ENCODE measurements at regions not wholly inside any gene's neighbourhood (a gene's known extent, or its start where the extent isn't known, plus 50 kb on each side); places are given as distances from the start of the nearest gene placed in this dataset.
"Not testable (repeated sequence)": the region's sequence is repeated elsewhere in the genome, so short reads cannot be mapped to it uniquely, and the experiment has no call there.

DNA sequence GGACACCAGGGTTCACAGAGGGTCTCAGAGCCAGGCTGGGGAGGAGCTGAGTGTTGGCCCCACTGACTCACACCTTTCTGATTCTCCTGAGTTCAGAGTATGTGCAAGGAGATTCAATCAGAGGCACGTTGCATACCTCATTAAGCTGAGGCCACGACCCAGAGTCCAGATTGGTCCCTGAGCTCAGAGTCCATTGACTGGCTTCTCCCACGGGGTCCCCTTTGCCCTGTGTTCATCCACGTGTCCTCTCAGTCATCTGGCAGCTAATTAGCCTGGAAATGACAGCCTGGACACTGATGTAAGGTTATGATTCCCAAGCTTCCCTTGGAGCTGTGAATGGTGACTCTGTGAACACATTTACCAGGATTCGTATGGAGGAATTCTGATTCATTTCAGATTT, 267.2 kb downstream of the SH3BP4 start:
- DNase-seq (ENCODE audit: low read depth): no peak
- no peak for TF ChIP-seq CTCF (conservative IDR thresholded peaks at IDR 0.05; ENCODE audit: low read depth, low read length)
- H3K4me3 ChIP-seq (ENCODE audit: low read depth, low read length): no peak overlapping the region

DNA sequence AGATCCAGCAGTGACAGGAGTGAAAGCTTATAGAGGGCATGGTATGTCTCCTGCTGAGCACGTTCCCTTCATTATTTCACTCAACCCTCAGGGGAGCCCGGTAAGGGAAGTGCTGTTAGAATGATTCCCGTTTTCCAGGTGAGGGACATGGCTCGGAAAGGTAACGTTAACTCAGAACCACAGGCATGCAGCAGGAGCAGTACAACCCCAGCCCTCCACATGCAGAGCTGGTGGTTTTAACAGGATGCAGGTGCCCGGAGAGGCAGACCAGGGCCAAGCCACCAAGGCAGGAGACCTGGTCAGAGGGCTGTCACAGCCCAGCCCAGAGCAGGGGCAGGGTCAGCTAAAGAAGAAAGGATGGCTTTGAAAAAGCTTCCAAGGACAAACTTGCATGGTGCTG, 268.5 kb downstream of the SH3BP4 start:
- TF ChIP-seq CTCF (conservative IDR thresholded peaks at IDR 0.05; ENCODE audit: low read depth, low read length): no peak
- no peak for DNase-seq (ENCODE audit: low read depth)
- H3K4me3 ChIP-seq (ENCODE audit: low read depth, low read length): no peak overlapping the region

GRCh38 chr2:235223011-235223410, 270.8 kb upstream of the AGAP1 start:
- TF ChIP-seq CTCF (conservative IDR thresholded peaks at IDR 0.05; ENCODE audit: low read depth, low read length): no peak
- DNase-seq (ENCODE audit: low read depth): no peak
- H3K4me3 ChIP-seq (ENCODE audit: low read depth, low read length): no peak overlapping the region

GRCh38 chr2:235224410-235224809, 269.4 kb upstream of the AGAP1 start:
- H3K4me3 ChIP-seq (ENCODE audit: low read depth, low read length): no peak overlapping the region
- no peak for TF ChIP-seq CTCF (conservative IDR thresholded peaks at IDR 0.05; ENCODE audit: low read depth, low read length)
- DNase-seq (ENCODE audit: low read depth): no peak

GRCh38 chr2:235225261-235225660, 268.6 kb upstream of the AGAP1 start:
- H3K4me3 ChIP-seq (ENCODE audit: low read depth, low read length): no peak overlapping the region
- no peak for TF ChIP-seq CTCF (conservative IDR thresholded peaks at IDR 0.05; ENCODE audit: low read depth, low read length)
- DNase-seq (ENCODE audit: low read depth): no peak

DNA sequence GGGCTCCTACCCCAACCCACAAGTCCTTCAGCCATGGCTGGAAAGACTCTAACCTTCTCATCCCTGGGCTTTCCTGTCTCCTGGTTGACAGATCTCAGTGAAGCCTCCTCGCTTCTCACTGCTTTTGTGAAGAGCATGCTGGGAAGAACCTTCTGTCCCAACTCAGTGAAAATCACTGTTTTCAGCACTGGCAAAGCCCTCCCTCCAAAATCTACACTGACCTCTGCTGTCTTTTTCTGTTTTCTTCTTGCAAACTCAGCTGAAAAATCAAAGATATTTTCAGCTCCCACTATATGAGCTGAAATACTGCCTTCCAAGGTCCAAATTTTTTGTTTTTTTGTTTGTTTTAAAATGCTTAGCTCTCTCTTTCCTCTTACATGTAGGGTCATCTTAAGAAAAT, 266.3 kb upstream of the AGAP1 start:
- no peak overlapping the region for H3K4me3 ChIP-seq (ENCODE audit: low read depth, low read length)
- TF ChIP-seq CTCF (conservative IDR thresholded peaks at IDR 0.05; ENCODE audit: low read depth, low read length): no peak

DNA sequence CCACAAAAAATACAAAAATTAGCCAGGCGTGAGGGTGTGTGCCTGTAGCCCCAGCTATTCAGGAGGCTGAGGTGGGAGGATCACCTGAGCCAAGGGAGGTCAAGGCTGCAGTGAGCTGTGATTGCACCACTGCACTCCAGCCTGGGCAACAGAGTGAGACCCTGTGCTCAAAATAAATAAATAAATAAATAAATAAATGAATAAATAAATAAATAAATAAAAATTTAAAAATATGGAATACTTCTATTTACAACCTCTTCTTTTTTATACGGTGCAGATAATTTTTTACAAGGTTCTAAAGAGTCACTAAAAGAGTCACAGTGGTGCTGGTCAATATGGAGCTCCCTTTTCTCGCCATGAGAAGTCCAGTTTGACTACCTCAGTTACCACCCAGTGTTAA, 265.4 kb upstream of the AGAP1 start:
- H3K4me3 ChIP-seq (ENCODE audit: low read depth, low read length); DNase-seq (ENCODE audit: low read depth): not testable (repeated sequence)

More for the DNA sequence above, 266.3 kb upstream of the AGAP1 start:
- no peak for DNase-seq (ENCODE audit: low read depth)

- DNase-seq (ENCODE audit: low read depth): no peak
- no peak overlapping the region for H3K4me3 ChIP-seq (ENCODE audit: low read depth, low read length)
- TF ChIP-seq CTCF (conservative IDR thresholded peaks at IDR 0.05; ENCODE audit: low read depth, low read length): no peak
Measured at GRCh38 chr2:235229236-235229635, 264.6 kb upstream of the AGAP1 start.
